Fibroblast of mammary gland (primary cell): ENCODE measurements at regions not wholly inside any gene's neighbourhood (a gene's known extent, or its start where the extent isn't known, plus 50 kb on each side); places are given as distances from the start of the nearest gene placed in this dataset.

Source experiments
- DNase-seq: peaks from one replicate; pipeline ENCODE4 v3.0.0-alpha.2; 2010; ENCODE audit warnings: low read depth
- H3K4me3 ChIP-seq: 2 replicates; pipeline ENCODE4 v1.5.1; 2011; ENCODE audit warnings: low read depth, mild to moderate bottlenecking, low read length, moderate library complexity; ENCODE audit not compliant: control insufficient read depth
- TF ChIP-seq, protein P1 (sequence below): conservative IDR thresholded peaks from 2 replicates; pipeline ENCODE4 v1.5.1; 2011; ENCODE audit warnings: low read depth, low read length, inconsistent platforms; ENCODE audit not compliant: control insufficient read depth, insufficient read depth

DNA sequence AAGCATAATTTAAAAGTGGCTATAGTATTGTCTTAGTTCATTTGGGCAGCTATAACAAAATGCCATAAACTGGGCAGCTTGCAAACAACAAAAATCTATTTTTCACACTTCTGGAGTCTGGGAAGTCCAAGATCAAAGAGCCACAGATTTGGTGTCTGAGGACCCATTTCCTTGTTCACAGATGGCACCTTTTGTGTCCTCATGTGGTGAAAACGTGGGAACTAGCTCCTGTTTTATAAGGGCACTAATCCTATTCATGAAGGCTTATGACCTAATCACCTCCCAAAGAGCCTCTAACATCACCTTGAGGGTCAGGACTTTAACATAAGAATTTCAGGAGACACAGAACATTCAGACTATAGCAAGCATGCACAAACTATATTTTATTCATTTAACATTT lies 126.5 kb upstream of the WDFY3 start:
- H3K4me3 ChIP-seq: no peak overlapping the region
- TF ChIP-seq, protein P1, sequence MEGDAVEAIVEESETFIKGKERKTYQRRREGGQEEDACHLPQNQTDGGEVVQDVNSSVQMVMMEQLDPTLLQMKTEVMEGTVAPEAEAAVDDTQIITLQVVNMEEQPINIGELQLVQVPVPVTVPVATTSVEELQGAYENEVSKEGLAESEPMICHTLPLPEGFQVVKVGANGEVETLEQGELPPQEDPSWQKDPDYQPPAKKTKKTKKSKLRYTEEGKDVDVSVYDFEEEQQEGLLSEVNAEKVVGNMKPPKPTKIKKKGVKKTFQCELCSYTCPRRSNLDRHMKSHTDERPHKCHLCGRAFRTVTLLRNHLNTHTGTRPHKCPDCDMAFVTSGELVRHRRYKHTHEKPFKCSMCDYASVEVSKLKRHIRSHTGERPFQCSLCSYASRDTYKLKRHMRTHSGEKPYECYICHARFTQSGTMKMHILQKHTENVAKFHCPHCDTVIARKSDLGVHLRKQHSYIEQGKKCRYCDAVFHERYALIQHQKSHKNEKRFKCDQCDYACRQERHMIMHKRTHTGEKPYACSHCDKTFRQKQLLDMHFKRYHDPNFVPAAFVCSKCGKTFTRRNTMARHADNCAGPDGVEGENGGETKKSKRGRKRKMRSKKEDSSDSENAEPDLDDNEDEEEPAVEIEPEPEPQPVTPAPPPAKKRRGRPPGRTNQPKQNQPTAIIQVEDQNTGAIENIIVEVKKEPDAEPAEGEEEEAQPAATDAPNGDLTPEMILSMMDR: no peak
- DNase-seq: no peak

DNA sequence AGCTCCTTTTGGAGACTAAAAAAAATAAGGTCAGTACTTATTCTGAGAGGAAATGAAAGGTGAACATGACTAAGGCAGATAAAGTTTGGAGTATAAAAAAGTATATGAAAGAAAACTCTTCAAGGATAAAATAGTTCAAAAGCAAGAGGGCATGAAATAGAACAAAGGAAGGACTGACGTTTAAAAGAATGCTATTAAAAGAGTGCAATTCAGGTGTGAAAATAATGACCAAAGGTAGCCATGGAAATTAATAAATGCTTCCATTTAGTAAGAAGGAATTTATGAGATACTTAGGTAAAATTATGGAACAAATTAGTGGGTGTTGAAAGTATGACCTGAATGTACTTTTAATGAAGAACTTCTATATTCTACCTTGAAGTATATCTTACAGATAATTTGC lies 128.2 kb upstream of the WDFY3 start:
- no peak for DNase-seq
- TF ChIP-seq, protein P1: no peak
- no peak overlapping the region for H3K4me3 ChIP-seq

DNA sequence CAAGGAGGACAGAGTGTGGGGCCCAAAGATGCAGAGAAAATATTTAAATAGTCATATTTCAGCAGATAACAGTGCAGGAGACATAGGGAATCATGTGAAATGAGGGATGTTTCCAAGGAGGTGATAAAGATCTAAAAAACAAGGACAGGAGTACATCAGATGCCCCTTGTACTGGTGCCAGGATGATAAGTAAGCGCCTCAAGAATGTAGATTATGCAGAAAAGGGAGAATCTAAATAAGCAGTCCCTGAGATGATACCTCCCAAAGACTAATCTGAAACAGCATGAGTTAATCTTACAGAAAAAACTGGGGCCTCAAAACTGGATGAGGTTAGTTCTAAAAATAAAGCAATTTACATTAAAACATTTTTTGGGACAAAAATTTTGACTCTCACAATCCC lies 136.1 kb upstream of the WDFY3 start:
- no peak for DNase-seq
- TF ChIP-seq, protein P1: no peak
- no peak overlapping the region for H3K4me3 ChIP-seq

DNA sequence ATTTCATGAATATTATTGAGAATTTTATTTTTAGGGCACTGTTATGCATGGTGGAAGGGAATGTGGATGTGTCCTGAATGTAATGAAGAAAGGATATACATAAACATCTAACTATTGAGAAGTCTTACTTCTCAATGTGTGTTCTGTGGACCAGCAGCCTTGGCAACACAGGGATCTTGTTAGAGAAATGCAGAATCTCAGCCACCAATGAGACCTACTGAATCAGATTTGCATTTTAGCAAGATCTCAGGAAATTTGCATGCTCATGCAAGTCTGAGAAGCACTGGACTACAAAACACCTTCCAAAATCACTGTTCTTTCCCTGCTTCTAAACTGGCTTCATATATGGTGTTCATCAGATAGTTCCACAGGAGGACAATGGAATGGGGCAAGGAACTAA lies 139.7 kb upstream of the WDFY3 start:
- DNase-seq: no peak
- TF ChIP-seq, protein P1: no peak
- no peak overlapping the region for H3K4me3 ChIP-seq

DNA sequence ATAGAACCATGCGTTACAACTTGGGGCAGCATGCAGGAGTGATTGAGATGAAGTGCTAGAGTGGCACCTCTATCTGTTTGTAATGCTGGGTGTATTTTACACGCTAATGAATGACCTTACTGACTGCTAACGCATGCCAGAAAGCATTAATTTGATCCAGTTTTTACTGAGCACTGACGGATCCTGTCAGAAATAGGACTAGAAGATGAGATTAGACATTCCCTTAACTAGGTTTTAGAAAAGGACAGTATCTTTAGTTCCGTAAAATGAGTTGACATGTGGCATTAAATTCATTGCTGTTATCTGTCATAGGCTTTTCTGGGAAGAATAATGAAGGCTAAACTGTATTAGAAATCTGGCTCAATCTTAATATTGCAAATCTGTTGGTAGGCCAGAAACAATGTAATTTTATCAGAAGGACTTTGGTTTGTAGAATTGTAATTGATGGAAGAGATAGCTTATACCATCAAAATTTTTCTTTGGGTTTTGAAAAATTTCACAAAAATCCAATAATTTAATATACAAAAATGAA lies 140.4 kb upstream of the WDFY3 start:
- no peak overlapping the region for H3K4me3 ChIP-seq
- DNase-seq: no peak
- TF ChIP-seq, protein P1: no peak

DNA sequence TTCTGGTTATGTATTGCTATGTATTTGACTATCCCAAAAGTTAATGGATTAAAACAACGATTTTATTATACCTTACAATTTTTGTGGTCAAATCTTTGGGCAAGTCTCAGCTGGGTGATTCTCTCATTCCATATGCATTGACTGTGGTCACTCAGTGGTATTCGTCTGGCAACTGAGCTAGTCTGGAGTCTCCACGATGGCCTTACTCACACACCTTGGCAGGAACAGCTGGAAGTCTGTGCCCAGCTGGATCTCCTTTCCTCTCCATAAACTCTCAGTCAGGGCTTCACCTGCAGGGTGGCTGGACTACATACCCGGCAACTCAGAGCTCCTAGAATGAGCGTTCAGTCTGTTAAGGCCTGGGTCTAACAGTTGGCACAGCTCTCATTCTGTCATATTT lies 141.1 kb upstream of the WDFY3 start:
- TF ChIP-seq, protein P1: no peak
- DNase-seq: no peak
- H3K4me3 ChIP-seq: no peak overlapping the region

DNA sequence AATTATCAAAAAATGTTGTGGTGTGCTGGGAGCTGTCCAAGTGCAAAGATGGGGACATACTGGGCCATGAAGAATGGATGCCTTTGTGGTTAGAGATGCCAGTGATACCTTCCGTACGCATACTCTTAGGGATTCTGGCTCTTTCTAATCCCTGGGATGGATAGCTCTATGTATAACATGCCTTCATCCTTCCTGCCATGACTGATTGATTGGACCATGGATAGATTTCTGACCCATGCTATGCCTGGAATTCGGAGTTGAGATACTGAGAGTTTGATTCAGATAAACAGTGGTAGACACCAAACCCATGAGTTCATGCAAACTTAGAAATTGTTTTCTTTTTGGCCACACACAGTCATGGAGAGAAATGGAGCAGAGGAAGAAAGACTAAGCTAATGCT lies 147.2 kb upstream of the WDFY3 start:
- H3K4me3 ChIP-seq: no peak overlapping the region
- DNase-seq: no peak
- TF ChIP-seq, protein P1: no peak
